SKM-1 (cell line): ENCODE measurements at regions not wholly inside any gene's neighbourhood (a gene's known extent, or its start where the extent isn't known, plus 50 kb on each side); places are given as distances from the start of the nearest gene placed in this dataset.
"Not testable (repeated sequence)": the region's sequence is repeated elsewhere in the genome, so short reads cannot be mapped to it uniquely, and the experiment has no call there.

Experiments
- DNase-seq: peaks from one replicate; lab custom pipeline; 2025; ENCODE audit not compliant: unreplicated experiment; lab: John Stamatoyannopoulos, UW

DNA sequence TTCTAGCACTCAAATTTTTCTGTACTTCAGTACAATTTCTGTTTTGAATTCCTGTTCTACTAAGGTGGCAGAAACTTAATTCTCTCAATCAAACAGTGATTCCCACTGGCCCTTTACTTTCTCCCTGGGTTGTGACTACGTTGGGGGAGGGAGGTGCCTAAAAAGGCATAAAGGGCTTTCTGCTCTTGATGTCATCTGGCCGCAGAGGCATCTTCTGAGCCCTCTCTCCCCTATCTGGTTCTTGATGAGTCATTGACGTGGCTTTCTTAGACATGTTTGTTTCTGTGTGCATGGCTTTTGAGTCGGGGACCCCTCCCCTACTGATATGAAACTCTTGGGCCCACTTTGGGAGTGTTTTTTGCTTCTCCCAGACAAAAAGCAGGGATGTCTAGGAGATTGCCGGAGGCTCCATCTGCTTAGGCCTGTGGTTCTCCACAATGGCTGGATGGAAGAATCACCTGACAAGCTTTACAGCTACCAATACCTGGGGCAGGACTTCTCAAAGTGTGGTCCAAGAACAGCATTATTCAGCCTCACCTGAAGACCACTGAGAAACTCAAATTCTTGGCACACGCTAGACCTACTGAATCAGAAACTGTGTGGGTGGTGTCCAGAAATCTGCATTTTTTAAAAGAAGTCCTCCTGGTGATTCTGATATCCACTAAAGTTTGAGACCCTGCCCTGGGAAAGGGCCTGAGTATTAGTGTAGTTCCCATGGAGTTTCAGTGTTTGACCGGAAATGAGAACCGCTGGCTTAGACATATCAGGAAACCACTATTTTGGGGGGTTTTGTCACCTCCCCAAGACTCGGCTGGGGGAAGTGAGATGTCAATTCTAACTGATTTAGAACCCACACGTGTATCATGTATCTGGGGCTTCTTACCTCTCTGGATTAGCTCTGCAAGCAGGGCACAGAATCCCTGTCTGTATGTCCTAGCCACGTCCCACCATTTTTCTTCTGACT is 395.7 kb upstream of the PDE3A start:
- DNase-seq = no peak

DNA sequence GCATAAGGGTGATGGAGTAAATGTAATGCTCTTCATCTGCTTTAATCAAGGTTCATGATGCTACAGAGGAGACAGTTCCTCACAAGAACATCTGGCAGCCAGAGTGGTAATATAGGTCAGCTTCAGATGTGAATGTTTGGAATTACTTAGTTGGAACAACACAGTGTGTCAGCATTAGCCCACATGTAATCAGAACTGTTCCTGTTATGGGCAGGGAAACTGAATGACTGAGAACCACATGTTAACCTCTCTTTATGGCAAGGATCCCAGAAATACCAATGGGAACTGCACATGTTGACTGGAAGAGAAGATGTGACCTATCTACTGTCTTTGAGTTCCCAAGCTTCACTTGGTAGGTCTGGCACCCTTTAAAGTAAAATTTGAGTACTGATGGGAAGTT is 390.1 kb upstream of the PDE3A start:
- no peak for DNase-seq

DNA sequence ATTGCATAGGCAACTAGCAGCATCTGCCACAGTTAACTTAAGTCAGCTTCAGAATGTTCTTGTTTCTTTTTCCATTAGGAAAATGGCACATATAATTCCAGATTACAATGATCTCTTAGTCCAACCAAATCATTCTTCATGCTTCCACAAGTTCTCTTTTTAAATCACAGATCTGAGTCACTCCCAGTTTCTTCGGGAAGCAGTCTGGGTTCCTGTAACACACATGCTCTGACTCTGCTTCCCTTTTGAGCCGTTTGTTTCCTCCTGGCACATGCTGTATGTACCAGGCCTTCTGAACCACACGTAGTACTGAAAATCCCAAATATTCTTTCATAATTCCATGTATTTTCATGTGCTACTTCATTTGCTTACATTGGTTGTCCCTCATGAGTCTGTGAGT is 388.8 kb upstream of the PDE3A start:
- no peak for DNase-seq

DNA sequence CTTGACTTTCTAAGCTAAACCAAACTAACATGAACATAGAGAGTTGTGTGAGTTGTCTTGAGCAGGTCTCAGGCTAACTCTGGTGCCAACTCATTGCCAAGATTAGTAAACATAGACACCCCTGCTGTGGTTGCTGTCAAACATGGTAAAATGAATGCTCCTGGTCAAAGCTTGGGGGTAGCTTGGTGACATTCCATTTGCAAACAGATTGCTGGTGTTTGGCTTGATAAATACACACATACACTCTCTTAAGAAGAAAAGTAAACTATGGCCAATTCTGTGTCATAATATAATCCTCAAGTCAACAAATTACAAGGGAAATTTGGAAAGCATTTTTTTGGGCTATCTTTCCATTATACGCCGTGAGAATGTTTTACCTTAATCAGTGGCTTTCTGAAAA is 386.4 kb upstream of the PDE3A start:
- no peak for DNase-seq

DNA sequence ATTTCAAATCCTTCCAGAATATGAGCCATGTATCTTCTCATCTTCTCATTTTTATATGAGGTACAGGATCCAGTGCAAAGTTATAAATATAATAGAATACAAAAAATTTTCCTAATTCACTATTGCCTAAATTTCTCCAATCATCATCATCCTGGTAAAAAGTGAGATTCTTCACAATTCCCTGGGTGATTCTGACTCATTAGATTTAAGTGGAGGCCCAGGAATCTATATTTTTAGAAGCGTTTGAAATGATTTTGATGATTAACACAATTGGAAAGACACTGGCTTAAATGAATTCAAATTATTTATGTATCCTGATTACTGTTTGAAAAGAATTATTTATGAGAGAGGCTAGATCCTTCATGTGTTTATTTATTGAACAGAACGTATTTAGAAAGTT is 380.3 kb upstream of the PDE3A start:
- DNase-seq = no peak

DNA sequence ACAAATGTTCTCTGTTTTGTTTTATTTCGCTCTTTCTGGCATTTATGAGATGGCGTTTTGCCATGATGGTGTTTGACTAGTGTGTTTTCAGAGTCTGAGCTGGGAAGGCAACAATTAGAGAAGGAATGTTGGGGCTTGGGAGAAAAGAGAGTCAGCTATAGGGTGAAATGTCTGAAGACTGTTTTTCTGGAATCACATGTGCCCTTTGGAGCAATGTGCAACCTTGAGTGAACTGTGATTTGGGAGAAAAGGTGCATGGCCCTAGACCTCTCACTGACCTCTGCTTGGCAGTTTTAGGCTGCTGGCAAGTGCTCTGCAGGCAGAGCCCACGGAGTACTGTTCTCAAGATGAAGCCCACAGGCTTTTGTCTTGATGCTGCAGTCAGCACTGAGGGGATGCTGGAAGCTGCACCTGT is 379.9 kb upstream of the PDE3A start:
- DNase-seq = no peak

DNA sequence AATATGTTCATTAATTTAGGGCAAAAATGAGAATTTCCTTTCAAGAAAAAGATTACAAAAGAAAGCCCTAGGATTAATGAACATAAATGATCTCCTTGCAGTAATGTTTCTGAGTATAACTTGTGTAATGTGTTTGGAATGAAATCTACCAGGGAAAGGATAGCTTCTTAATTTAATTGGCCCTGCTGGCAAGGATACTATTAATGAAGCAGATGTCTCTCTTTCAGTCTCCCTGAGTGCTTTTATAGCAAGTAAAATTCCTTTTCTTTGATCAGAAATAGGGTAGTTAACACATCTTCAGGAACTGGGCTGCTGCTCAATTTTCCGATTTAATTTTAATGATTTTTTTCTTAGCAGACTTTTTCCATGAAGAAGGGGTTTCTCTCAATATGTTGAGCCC is 379.4 kb upstream of the PDE3A start:
- no peak for DNase-seq

DNA sequence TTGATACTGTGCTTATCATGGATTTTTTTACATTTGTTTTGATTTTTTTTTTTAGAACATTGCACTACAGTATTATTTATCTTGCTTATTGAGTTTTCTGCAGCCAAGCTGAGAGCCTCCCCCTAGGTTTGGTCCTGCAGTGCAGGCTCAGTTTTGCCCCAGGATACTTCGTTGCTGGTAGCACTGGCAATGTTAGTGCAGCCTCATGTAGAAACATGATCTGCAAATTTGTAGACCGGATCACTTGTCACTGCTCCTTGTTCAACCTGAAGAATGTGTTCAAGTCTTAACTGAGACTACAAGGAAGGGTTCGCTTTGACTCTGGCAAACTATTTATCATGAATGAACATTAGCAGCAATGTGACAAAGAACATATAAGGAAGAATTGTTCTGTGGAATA is 377.2 kb upstream of the PDE3A start:
- DNase-seq = no peak

DNA sequence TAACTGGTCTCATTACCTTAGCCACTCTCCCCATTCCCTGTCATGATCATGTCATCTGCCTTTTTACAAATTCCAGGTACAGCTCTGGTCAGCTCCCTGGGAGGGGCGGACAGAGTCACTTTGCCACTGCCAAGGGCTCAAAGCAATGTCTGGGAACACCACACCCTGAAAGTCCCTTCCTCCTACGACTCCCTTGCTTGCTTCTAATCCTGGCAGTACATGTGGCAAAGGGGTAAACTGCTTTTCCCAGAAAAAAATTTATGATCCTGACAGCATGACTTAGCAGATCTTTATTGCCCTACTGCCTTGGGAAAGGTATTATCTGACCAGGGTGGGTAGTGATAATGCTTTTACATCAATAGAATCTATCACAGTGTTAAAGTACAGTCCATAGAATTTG is 376.0 kb upstream of the PDE3A start:
- no peak for DNase-seq

DNA sequence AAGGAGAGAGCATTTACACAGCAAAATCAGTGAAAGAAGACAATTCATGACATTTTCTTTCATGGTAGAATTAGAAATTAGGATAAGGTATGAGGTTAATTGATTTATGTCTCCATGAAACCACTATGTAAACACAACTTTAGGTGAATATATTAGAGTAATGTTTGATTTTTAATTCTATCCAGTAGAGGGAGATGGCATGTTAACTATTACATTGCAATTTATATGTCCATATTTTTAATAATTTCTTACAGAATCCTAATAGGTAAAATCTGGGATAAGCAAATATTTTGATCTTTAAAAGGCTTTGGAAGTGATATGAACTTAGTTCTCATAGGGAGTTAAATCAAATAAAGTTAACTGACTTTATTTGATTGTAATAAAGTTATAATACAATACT is 373.4 kb upstream of the PDE3A start:
- no peak for DNase-seq

DNA sequence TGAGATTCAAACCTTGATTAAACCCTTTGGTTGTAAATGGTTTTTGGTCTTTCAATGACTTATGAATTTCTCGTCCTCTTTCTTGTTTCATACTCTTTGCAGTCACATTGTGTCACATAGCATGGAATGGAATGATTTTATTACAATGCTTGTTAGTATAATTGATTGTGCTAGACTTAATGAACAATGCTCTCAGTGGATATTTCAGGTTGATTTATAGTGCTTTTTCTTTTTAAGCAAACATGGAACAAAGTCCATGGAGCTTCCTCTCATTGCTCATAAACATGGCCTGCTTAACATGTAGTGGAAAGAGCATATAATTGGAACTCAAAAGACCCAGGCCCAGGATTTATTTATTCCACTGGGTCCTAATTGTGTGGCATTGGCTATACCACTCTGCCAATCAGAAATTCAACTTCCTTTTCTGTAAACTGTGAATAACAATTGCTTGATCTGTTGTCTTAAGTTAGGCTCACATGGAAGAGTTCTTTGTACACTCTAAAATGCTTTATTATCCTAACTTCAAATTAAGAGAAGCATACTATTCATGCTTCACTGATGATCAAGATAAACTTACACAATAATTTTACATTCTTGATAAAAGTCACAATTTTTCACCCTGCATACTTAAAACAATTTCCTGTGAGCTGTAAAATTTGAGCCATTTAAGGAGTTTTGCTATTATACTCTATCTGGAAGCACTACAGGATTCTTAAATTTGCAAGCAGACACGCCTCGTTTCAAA is 370.5 kb upstream of the PDE3A start:
- DNase-seq = no peak

DNA sequence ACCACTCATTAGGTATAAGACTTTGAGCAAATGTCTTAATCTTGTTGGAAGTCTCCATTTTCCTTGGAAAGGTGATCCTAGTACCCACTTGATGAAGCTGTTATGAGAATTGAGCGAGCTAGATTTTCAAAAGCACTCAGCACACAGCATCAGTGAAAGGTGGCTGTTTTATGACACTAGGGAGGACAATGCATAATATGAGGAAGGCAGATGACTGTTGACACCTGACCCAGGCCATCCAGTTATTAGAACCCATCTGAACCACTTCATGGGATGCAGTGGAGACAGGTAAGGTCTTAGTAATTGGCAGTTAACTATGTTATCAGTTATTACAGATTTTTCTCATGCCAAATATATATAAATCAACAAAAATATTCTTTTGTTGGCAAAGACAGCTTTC is 369.9 kb upstream of the PDE3A start:
- DNase-seq = no peak

DNA sequence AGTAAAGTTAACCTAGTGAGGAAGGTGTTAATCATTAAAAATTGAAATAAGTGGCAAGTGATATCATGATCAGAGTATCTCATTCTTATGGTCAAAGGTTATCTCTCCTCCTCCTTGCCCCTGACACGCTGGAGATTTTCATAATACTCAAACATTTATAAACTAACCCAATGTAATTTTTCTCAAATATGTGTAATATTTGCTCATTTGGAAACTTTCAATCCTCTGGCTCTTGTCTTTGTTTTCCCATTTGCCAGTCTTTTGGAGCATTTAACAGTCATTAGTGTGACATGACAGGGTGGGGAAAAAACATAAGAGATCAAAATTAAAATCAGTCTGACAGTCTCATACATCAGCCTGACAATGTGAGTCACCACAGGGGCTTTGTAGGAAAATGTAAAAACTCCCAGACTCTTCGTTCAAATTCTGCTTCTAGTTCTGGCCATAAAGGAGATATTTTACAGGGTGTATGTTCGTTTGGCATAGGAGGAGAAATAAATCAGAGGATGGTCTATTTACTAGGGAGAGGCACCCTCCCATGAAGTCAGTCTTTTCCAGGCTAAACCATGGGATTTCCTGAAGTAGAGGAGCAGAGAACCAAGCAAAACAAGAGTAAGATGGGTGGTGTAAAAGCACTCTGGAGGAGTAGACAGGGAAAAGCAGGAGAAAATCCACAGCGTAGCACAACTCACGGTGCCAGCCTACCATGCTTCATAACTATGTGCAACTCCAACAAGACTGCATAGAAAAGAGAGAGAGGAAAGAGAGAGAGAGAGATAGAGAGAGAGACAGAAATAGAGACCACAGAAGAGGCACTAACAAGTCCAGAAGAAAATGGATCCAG is 369.2 kb upstream of the PDE3A start:
- no peak for DNase-seq

DNA sequence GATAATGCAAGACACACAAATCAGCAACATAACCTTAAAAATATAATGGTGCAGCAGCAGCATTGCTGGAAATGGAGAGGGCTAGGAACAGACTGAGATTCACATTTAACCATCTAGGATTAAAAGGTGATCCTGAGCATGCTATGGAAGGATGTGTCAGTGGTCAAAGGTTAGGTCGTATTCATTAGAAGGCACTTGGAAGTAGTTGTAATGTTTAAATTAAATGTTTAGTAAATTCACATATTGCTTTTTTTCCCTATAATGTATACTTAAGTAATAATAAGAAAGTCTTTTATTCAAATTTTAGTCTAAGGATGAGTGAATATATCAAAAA is 368.6 kb upstream of the PDE3A start:
- DNase-seq = no peak

DNA sequence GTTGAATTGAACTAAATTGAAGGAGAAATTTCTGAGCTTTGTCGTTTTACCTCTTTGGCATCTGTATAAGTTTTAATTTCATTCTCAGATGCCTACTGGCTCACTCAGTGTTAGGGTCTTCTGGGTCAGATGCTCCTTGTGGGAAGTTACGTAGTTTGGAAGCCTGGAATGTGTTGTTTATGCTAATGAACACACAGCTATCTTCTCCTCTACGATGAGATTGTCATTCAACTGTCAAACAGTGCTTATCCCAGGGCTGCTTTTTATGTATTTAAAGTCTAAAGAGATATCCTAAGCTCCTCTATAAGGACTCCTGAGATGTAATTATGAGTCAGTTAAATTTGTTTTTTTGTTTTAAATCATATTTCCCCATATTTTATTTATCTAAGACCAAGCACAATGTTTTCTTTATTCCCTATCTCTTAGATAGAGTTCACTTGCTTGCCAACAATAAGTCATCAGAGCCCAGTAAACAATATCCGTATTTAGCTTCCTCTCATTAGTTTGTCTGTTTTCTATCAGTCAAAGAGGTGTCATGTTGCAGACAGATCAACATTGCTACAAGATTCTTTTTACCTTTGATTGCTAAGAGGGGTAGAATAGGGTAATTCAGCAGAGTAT is 368.0 kb upstream of the PDE3A start:
- DNase-seq = no peak

DNA sequence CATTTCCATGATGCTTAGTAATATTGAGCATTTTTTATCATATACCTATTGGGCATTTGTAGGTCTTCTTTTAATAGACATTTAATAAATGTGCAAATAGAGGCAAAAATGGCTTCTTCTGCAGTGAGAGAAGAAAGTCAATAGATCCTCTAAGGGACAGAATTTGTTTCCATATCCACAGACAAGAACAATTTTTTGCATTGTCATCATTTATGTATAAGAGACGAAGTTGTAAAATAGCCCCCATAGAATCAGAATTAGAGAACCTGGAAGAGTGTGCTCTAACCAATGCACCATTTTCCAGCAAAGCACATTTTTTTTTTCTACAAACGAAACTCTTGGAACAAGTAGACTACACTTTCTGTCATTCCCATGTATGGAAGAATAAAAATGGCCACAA is 365.1 kb upstream of the PDE3A start:
- DNase-seq = no peak

DNA sequence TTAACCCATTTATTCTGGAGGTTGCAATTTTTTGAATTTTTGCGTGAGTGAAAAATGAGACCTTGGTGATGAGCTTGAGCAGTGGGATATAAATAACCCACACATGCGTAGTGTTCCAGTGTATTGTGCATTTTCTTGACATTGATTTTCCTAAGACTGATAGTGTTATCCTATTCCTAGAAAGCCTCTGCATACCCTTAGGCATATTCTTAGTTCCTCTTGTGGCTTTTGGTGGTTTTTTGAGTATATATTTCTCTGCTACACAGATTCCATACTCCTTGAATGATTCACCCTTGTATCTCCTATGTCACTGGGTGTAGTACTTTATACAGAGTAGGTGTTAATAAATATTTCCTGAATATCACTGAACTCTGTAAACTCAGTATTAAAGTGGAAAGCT is 363.4 kb upstream of the PDE3A start:
- DNase-seq = no peak

DNA sequence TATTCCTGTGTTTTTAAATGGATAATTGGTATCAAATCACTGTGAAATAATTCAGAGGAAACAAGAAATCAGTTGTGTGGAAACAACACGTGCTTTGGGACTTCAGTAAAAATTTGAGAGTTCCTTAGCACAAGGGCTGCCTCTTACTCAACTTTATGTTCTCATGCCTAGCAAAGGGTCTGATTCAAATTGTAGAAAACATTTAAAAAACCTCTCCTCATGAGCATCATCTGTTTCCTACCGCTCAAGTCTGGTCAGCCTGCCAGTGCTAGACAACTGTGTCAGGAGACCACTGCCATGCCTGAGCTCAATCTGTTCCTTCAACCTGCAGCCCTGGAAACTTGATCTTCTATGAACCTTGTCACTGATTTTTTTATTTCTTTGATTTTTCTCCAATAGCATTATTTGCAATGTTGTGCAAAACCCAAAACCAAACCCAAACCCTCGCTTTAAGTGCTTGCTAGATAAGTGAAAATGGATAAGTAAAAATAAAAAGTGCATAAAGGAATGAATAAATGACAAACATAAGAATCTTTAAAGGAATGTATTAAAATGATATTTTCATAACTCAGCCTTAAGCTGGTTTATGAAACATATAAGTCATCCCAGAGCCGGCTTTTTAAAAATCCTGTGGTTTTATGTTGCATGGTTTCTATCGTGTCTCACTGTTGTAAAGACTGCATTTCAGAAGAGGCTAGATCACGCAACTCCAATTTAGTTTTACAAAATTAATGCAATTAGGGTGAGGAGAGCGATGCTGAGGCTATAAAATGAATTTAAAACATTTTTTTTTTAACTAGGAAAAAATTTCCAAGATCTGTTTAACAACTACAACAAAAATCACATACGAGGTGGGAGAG is 361.2 kb upstream of the PDE3A start:
- DNase-seq = no peak

DNA sequence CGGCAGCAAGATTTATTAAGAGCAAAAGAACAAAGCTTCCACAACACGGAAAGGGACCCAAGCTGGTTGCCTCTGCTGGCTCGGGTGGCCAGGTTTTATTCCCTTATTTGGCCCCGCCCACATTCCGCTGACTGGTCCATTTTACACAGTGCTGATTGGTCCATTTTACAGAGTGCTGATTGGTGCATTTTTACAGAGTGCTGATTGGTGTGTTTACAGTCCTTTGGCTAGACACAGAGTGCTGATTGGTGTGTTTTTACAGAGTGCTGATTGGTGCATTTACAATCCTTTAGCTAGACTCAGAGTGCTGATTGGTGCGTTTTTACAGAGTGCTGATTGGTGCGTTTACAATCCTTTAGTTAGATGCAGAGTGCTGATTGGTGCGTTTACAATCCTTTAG is 358.4 kb upstream of the PDE3A start:
- DNase-seq = not testable (repeated sequence)

DNA sequence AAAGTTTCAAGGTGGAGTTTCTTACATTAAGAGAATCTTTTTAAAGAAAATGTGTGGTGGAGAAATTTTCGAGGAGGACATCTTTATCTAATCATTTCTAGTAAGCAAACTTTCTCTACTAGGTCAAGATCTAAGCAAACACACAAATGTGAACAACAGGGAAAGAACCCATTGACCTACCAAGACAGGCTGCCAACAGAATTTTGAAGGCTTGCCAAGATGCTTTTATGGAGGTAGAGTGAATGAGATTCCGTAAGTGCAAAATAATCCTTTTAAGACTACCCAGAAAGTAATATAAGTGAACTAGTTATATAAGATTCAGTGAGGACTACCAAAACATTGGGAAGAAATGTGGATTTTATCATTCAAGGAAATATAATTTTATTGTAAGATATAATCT is 357.1 kb upstream of the PDE3A start:
- DNase-seq = no peak
